Heart left ventricle (tissue), 16 donors: ENCODE measurements at regions not wholly inside any gene's neighbourhood (a gene's known extent, or its start where the extent isn't known, plus 50 kb on each side); places are given as distances from the start of the nearest gene placed in this dataset.

Experiments used
- ATAC-seq, 4 donors: fragments of 200-7000 bp; cut with Tn5 transposase; one replicate each; pipeline ENCODE4 v1.9.1; 2020 to 2022; ENCODE audit warnings: moderate library complexity in 4 of 4, mild to moderate bottlenecking in 3 of 4, moderate number of reproducible peaks in 1 of 4
- DNase-seq, 5 donors: peaks; one replicate each; pipeline ENCODE4 v3.0.0-alpha.2; 2020
- H3K27ac ChIP-seq, 12 donors: fragments of 200-600 bp; sonication (generic) in 4 of 12; one replicate each; pipeline versions ENCODE4 v1.5.0 to v1.8.0; 2016 to 2022; ENCODE audit warnings: mild to moderate bottlenecking in 2 of 12
- H3K27me3 ChIP-seq, 9 donors: fragments of 200-600 bp; sonication (generic) in 2 of 9; one replicate each; pipeline versions ENCODE4 v1.5.1 to v1.8.0; 2016 to 2022; ENCODE audit warnings: mild to moderate bottlenecking in 3 of 9
- H3K36me3 ChIP-seq, 9 donors: fragments of 200-600 bp; sonication (generic) in 2 of 9; one replicate each; pipeline versions ENCODE4 v1.5.0 to v1.8.0; 2018 to 2022; ENCODE audit warnings: mild to moderate bottlenecking in 2 of 9
- H3K4me1 ChIP-seq, 12 donors: fragments of 200-600 bp; sonication (generic) in 4 of 12; one replicate each; pipeline versions ENCODE4 v1.5.0 to v1.8.0; 2016 to 2022; ENCODE audit warnings: mild to moderate bottlenecking in 3 of 12
- H3K4me3 ChIP-seq, 12 donors: fragments of 200-600 bp; sonication (generic) in 4 of 12; one replicate each; pipeline versions ENCODE4 v1.5.0 to v1.8.0; 2017 to 2022; ENCODE audit warnings: mild to moderate bottlenecking in 9 of 12, moderate library complexity in 4 of 12
- H3K9me3 ChIP-seq, 12 donors: fragments of 200-600 bp; sonication (generic) in 4 of 12; one replicate each; pipeline versions ENCODE4 v1.5.0 to v1.8.0; 2016 to 2022; ENCODE audit warnings: mild to moderate bottlenecking in 1 of 12
- CTCF ChIP-seq, 12 donors: fragments of 200-600 bp; sonication (generic) in 4 of 12; IDR thresholded peaks; one replicate each; pipeline versions ENCODE4 v1.5.0 to v1.8.0; 2018 to 2022; ENCODE audit warnings: antibody characterized with exemption in 12 of 12, mild to moderate bottlenecking in 5 of 12
- POLR2A ChIP-seq, 2 donors: fragments of 450-650 bp; IDR thresholded peaks; one replicate each; pipeline ENCODE4 v1.6.1; 2017; ENCODE audit warnings: antibody characterized with exemption in 2 of 2, mild to moderate bottlenecking in 2 of 2, moderate library complexity in 2 of 2
- WGBS, 4 donors: extraction: QIAGEN DNeasy Blood & Tissue Kit in 2 of 4; methylation state at CpG; one replicate each; pipeline versions ENCODE4 v1.1.5 to v1.1.7; 2013 to 2018; 5-methylcytosine and 5-hydroxymethylcytosine counted together
- intact Hi-C, 10 donors: fragments of 100-400 bp; cut with DNase I; formaldehyde crosslinking; loops; one replicate each; pipeline versions ENCODE4 v1.11.1 to v1.14.2; 2022
- donor health status: ischemic (EF 13 %, LVEDD 7.1; RV severe dilation, severe dysfunction).
- donor health status: healthy with polysubstance abuse.
- donor health status: DM: no; HTN: yes; CAD: no.
- donor health status: DM: no; HTN: no; CAD: no.
- donor health status: ischemic (EF 25% LVEDD 6.9; RV normal size, moderate dysfunction).
- donor health status: ischemic (EF 25% LVEDD 5.7; RV mildly dilated, moderate dysfunction).
- donor health status: healthy.
- donor health status: DM: yes; HTN: yes; CAD: no.
- donor health status: ischemic (EF 35%, LVEDD 5.7; RV mildly dilated, moderate dysfunction).
- donor health status: nonischemic (EF 11% LVEDD 7.7; RV severe dilation, severe dysfunction).
- donor health status: DM: yes; HTN: yes; CAD: no.
- donor health status: PGD.
- donor health status: ischemic (EF 29% LVEDD 5.4; RV normal size, mild dysfunction).
- donor health status: nonischemic (EF 23%, LVEDD 6.1; RV moderate dilation, normal function).

DNA sequence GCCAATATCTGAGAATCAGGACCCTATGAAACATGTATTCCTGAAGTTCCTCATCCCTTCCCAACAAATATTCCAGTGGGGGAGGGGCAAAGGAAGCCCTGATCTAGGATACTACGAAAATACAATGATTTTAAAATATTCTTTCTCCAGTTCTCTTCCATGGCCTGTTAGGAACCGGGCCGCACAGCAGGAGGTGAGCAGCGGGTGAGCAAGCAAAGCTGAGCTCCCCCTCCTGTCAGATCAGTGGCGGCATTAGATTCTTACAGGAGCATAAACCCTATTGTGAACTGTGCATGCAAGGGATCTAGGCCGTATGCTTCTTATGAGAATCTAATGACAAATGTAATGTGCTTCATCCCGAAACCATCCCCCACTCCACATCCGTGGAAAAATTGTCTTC, 370.8 kb downstream of the WDR11 start:
- DNase-seq (no peak), ATAC-seq (no peak)
- peaks cover 0 to 4% (median 0%) of the 10 kb centered on the region in 12 donors for H3K4me1 ChIP-seq
- whole genome bisulfite sequencing, 4 donors = 65 to 71% (median 69%) methylated on average over 8 of the region's 8 CpGs
- intact Hi-C loops = no loop called here
- TF ChIP-seq POLR2A (IDR thresholded peaks at IDR 0.05) = no peak
- no peak for TF ChIP-seq CTCF (IDR thresholded peaks at IDR 0.05)
- H3K27ac ChIP-seq = no peak overlapping the region
- H3K36me3 ChIP-seq = no peaks in the 10 kb centered on the region
- H3K27me3 ChIP-seq = peaks cover 0 to 16% (median 0%) of the 10 kb centered on the region in 9 donors
- no peaks in the 10 kb centered on the region for H3K9me3 ChIP-seq
- H3K4me3 ChIP-seq = no peak overlapping the region

- H3K27ac ChIP-seq = no peak overlapping the region
Observed at GRCh38 chr10:121222842-121223241, 371.7 kb downstream of the WDR11 start.

GRCh38 chr10:121231079-121231478, 367.2 kb downstream of the FGFR2 start:
- TF ChIP-seq CTCF (IDR thresholded peaks at IDR 0.05) = no peak
- TF ChIP-seq POLR2A (IDR thresholded peaks at IDR 0.05) = no peak
- Histone ChIP-seq H3K4me1 (no peaks in the 10 kb centered on the region), H3K4me3 (no peak overlapping the region), H3K36me3 (no peaks in the 10 kb centered on the region), H3K27me3 (no peaks in the 10 kb centered on the region), H3K9me3 (no peaks in the 10 kb centered on the region), H3K27ac (no peak overlapping the region)
- no peak for DNase-seq
- intact Hi-C loops = no loop called here
- ATAC-seq = no peak
- WGBS, 4 donors = 76 to 80% (median 78%) methylated on average over 5 of the region's 5 CpGs

More at GRCh38 chr10:121222842-121223241, 371.7 kb downstream of the WDR11 start:
- H3K27me3 ChIP-seq = peaks cover 0 to 8% (median 0%) of the 10 kb centered on the region in 9 donors
- TF ChIP-seq CTCF (IDR thresholded peaks at IDR 0.05) = no peak
- no peak for TF ChIP-seq POLR2A (IDR thresholded peaks at IDR 0.05)
- no peaks in the 10 kb centered on the region for H3K4me1 ChIP-seq
- DNase-seq (no peak), ATAC-seq (no peak)
- WGBS, 4 donors = 66 to 79% (median 75%) methylated on average over 2 of the region's 2 CpGs
- no peaks in the 10 kb centered on the region for H3K36me3 ChIP-seq
- H3K4me3 ChIP-seq = no peak overlapping the region
- H3K9me3 ChIP-seq = no peaks in the 10 kb centered on the region
- intact Hi-C loops = no loop called here

GRCh38 chr10:121232494-121232893, 365.8 kb downstream of the FGFR2 start:
- no peak overlapping the region for H3K4me3 ChIP-seq
- DNase-seq (no peak), ATAC-seq (no peak)
- intact Hi-C loops = no loop called here
- TF ChIP-seq POLR2A (IDR thresholded peaks at IDR 0.05) (no peak), CTCF (IDR thresholded peaks at IDR 0.05) (no peak)
- H3K27me3 ChIP-seq = no peaks in the 10 kb centered on the region
- no peak overlapping the region for H3K27ac ChIP-seq
- whole genome bisulfite sequencing, 4 donors = 80 to 89% (median 82%) methylated on average over 9 to 10 of the region's 10 CpGs
- peaks cover 0 to 12% (median 1%) of the 10 kb centered on the region in 12 donors for H3K9me3 ChIP-seq
- no peaks in the 10 kb centered on the region for H3K4me1 ChIP-seq
- no peaks in the 10 kb centered on the region for H3K36me3 ChIP-seq
